Liver (tissue), 8 donors: ENCODE measurements at regions not wholly inside any gene's neighbourhood (a gene's known extent, or its start where the extent isn't known, plus 50 kb on each side); places are given as distances from the start of the nearest gene placed in this dataset.

Source experiments
- DNase-seq: peaks from one replicate; pipeline ENCODE4 v3.0.0-alpha.2; 2017; ENCODE audit warnings: low spot score
- H3K27ac ChIP-seq, 2 donors: one replicate each; pipeline ENCODE4 v1.7.0; 2013; ENCODE audit warnings: inconsistent platforms in 2 of 2, low read length in 2 of 2, control low read depth in 1 of 2, low read depth in 1 of 2, mild to moderate bottlenecking in 1 of 2
- H3K27me3 ChIP-seq, 4 donors: one replicate each; pipeline versions ENCODE4 v1.6.1 to v1.7.0; 2013; ENCODE audit warnings: low read length in 3 of 4, inconsistent platforms in 1 of 4, mild to moderate bottlenecking in 1 of 4, moderate library complexity in 1 of 4; ENCODE audit not compliant: control insufficient read depth in 4 of 4, insufficient read depth in 4 of 4
- H3K36me3 ChIP-seq, 4 donors: one replicate each; pipeline versions ENCODE4 v1.6.1 to v1.7.0; 2013; ENCODE audit warnings: low read length in 3 of 4, mild to moderate bottlenecking in 3 of 4, low read depth in 1 of 4, moderate library complexity in 1 of 4; ENCODE audit not compliant: control insufficient read depth in 4 of 4, insufficient read depth in 3 of 4
- H3K4me1 ChIP-seq, 4 donors: one replicate each; pipeline versions ENCODE4 v1.6.1 to v1.7.0; 2013; ENCODE audit warnings: low read length in 3 of 4, mild to moderate bottlenecking in 3 of 4, moderate library complexity in 1 of 4; ENCODE audit not compliant: control insufficient read depth in 4 of 4, insufficient read depth in 4 of 4
- H3K4me3 ChIP-seq, 3 donors: one replicate each; pipeline versions ENCODE4 v1.6.1 to v1.7.0; 2013; ENCODE audit warnings: low read length in 3 of 3, control low read depth in 1 of 3, low read depth in 1 of 3, mild to moderate bottlenecking in 1 of 3
- H3K9ac ChIP-seq, 2 donors: one replicate each; pipeline ENCODE4 v1.7.0; 2013; ENCODE audit warnings: low read length in 2 of 2, mild to moderate bottlenecking in 2 of 2, moderate library complexity in 2 of 2, control low read depth in 1 of 2, low read depth in 1 of 2
- H3K9me3 ChIP-seq, 4 donors: one replicate each; pipeline versions ENCODE4 v1.6.1 to v1.7.0; 2013; ENCODE audit warnings: low read length in 3 of 4; ENCODE audit not compliant: control insufficient read depth in 4 of 4
- CTCF ChIP-seq: fragments of 150-350 bp; IDR thresholded peaks from 2 replicates; pipeline ENCODE4 v1.5.1; 2017; ENCODE audit warnings: improper control_type of control experiment, low read depth, low read length; ENCODE audit not compliant: missing input control
- EGR1 ChIP-seq, 2 donors: IDR thresholded peaks; 2 replicates each; pipeline ENCODE4 v1.6.1; 2016 to 2018; ENCODE audit warnings: antibody characterized with exemption in 2 of 2, low read depth in 2 of 2
- FOXA1 ChIP-seq: IDR thresholded peaks from 2 replicates; pipeline ENCODE4 v1.6.1; 2016; ENCODE audit warnings: antibody characterized with exemption
- FOXA2 ChIP-seq: IDR thresholded peaks from 2 replicates; pipeline ENCODE4 v1.6.1; 2016; ENCODE audit warnings: antibody characterized with exemption
- GABPA ChIP-seq, 2 donors: IDR thresholded peaks in 1 of 2; conservative IDR thresholded peaks in 1 of 2; 2 replicates each; pipeline ENCODE4 v1.6.1; 2016; ENCODE audit warnings: antibody characterized with exemption in 2 of 2, mild to moderate bottlenecking in 1 of 2, moderate library complexity in 1 of 2
- HNF4A ChIP-seq, 2 donors: conservative IDR thresholded peaks; 2 replicates each; pipeline ENCODE4 v1.6.1; 2016; ENCODE audit warnings: antibody characterized with exemption in 2 of 2, mild to moderate bottlenecking in 2 of 2
- HNF4G ChIP-seq: IDR thresholded peaks from 2 replicates; pipeline ENCODE4 v1.6.1; 2016; ENCODE audit warnings: antibody characterized with exemption
- JUND ChIP-seq, 2 donors: IDR thresholded peaks; 2 replicates each; pipeline ENCODE4 v1.6.1; 2016; ENCODE audit warnings: antibody characterized with exemption in 2 of 2
- NR2F2 ChIP-seq: IDR thresholded peaks from 2 replicates; pipeline ENCODE4 v1.6.1; 2016; ENCODE audit warnings: antibody characterized with exemption
- RAD21 ChIP-seq, 2 donors: IDR thresholded peaks; 2 replicates each; pipeline ENCODE4 v1.6.1; 2016; ENCODE audit warnings: antibody characterized with exemption in 2 of 2, mild to moderate bottlenecking in 2 of 2
- REST ChIP-seq: IDR thresholded peaks from 2 replicates; pipeline ENCODE4 v1.6.1; 2016; ENCODE audit warnings: antibody characterized with exemption, mild to moderate bottlenecking
- RXRA ChIP-seq, 2 donors: IDR thresholded peaks; 2 replicates each; pipeline ENCODE4 v1.6.1; 2017 to 2018; ENCODE audit warnings: antibody characterized with exemption in 2 of 2, mild to moderate bottlenecking in 1 of 2
- SP1 ChIP-seq: IDR thresholded peaks from 2 replicates; pipeline ENCODE4 v1.6.1; 2018; ENCODE audit warnings: antibody characterized with exemption, mild to moderate bottlenecking
- TAF1 ChIP-seq: conservative IDR thresholded peaks from 2 replicates; pipeline ENCODE4 v1.6.1; 2016; ENCODE audit warnings: antibody characterized with exemption, mild to moderate bottlenecking
- YY1 ChIP-seq: IDR thresholded peaks from 2 replicates; pipeline ENCODE4 v1.6.1; 2016; ENCODE audit warnings: antibody characterized with exemption, mild to moderate bottlenecking
- WGBS: extraction: QIAGEN DNeasy Blood & Tissue Kit; methylation state at CpG from one replicate; pipeline ENCODE4 v1.1.7; 2013; 5-methylcytosine and 5-hydroxymethylcytosine counted together
- TF ChIP-seq, protein P1 (sequence below): IDR thresholded peaks from 2 replicates; pipeline ENCODE4 v1.6.1; 2016; ENCODE audit warnings: antibody characterized with exemption
- TF ChIP-seq, protein P2 (sequence below): IDR thresholded peaks from 2 replicates; pipeline ENCODE4 v1.6.1; 2016; ENCODE audit warnings: antibody characterized with exemption
- TF ChIP-seq, protein P3 (sequence below): IDR thresholded peaks from 2 replicates; pipeline ENCODE4 v1.6.1; 2016; ENCODE audit warnings: antibody characterized with exemption
- donor health status: healthy.
- donor health status: healthy.
- donor health status: healthy.
- donor health status: healthy.
- donor health status: healthy.

- no peak overlapping the region for H3K27ac ChIP-seq
- no peaks in the 10 kb centered on the region for H3K4me1 ChIP-seq
- no peak overlapping the region for H3K4me3 ChIP-seq
- H3K36me3 ChIP-seq, result no peaks in the 10 kb centered on the region
- no peak for TF ChIP-seq RXRA (IDR thresholded peaks at IDR 0.05)
- no peak for TF ChIP-seq HNF4G
- TF ChIP-seq, protein P1, sequence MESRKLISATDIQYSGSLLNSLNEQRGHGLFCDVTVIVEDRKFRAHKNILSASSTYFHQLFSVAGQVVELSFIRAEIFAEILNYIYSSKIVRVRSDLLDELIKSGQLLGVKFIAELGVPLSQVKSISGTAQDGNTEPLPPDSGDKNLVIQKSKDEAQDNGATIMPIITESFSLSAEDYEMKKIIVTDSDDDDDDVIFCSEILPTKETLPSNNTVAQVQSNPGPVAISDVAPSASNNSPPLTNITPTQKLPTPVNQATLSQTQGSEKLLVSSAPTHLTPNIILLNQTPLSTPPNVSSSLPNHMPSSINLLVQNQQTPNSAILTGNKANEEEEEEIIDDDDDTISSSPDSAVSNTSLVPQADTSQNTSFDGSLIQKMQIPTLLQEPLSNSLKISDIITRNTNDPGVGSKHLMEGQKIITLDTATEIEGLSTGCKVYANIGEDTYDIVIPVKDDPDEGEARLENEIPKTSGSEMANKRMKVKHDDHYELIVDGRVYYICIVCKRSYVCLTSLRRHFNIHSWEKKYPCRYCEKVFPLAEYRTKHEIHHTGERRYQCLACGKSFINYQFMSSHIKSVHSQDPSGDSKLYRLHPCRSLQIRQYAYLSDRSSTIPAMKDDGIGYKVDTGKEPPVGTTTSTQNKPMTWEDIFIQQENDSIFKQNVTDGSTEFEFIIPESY, result no peak
- TF ChIP-seq TAF1, result no peak
- TF ChIP-seq RAD21 (IDR thresholded peaks at IDR 0.05), result no peak
- TF ChIP-seq HNF4A (conservative IDR thresholded peaks at IDR 0.05), result no peak
- TF ChIP-seq EGR1 (IDR thresholded peaks at IDR 0.05; ENCODE audit: low read depth in 2 of 2), result no peak
- no peak for TF ChIP-seq JUND (IDR thresholded peaks at IDR 0.05)
- no peak for TF ChIP-seq SP1
- no peak for TF ChIP-seq REST
- TF ChIP-seq GABPA (IDR thresholded peaks at IDR 0.05 in 1 of 2, conservative IDR thresholded peaks at IDR 0.05 in 1 of 2), result no peak
- TF ChIP-seq, protein P2, sequence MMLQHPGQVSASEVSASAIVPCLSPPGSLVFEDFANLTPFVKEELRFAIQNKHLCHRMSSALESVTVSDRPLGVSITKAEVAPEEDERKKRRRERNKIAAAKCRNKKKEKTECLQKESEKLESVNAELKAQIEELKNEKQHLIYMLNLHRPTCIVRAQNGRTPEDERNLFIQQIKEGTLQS, result no peak
- TF ChIP-seq YY1, result no peak
- no peak for TF ChIP-seq FOXA2
- TF ChIP-seq, protein P3, sequence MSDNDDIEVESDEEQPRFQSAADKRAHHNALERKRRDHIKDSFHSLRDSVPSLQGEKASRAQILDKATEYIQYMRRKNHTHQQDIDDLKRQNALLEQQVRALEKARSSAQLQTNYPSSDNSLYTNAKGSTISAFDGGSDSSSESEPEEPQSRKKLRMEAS, result no peak
- TF ChIP-seq CTCF, result no peak
- no peak for TF ChIP-seq NR2F2
- no peak for TF ChIP-seq FOXA1
- DNase-seq, result no peak
- no peak overlapping the region for H3K9ac ChIP-seq
- no peaks in the 10 kb centered on the region for H3K27me3 ChIP-seq
- no peaks in the 10 kb centered on the region for H3K9me3 ChIP-seq
- 100% methylated on average over 2 of the region's 2 CpGs for WGBS
Measured at GRCh38 chr3:64891021-64891420, 203.2 kb upstream of the ADAMTS9 start.

- no peaks in the 10 kb centered on the region for H3K4me1 ChIP-seq
- H3K4me3 ChIP-seq, result no peak overlapping the region
- WGBS, result 78% methylated on average over 2 of the region's 2 CpGs
- H3K9me3 ChIP-seq, result no peaks in the 10 kb centered on the region
- H3K27me3 ChIP-seq, result no peaks in the 10 kb centered on the region
- no peak for DNase-seq
- TF ChIP-seq, protein P2, result no peak
- TF ChIP-seq HNF4G (no peak), NR2F2 (no peak), HNF4A (conservative IDR thresholded peaks at IDR 0.05) (no peak), CTCF (no peak)
- no peaks in the 10 kb centered on the region for H3K36me3 ChIP-seq
- no peak overlapping the region for H3K9ac ChIP-seq
- H3K27ac ChIP-seq, result peak overlapping the region; percentile 15 to 35
Measured at GRCh38 chr3:64890466-64890865, 202.7 kb upstream of the ADAMTS9 start.
